ENCODE measurements at regions not wholly inside any gene's neighbourhood (a gene's known extent, or its start where the extent isn't known, plus 50 kb on each side); places are given as distances from the start of the nearest gene placed in this dataset.

- DNase-seq (ENCODE audit: low spot score) (no peak), ATAC-seq (no peak)
- no peaks in the 10 kb centered on the region for H3K27me3 Mint-ChIP-seq (ENCODE audit: low read depth)
- POLR2A ChIA-PET: no interaction called here
- H3K4me1 Mint-ChIP-seq: peaks cover 11% of the 10 kb centered on the region
- H3K36me3 Mint-ChIP-seq: no peaks in the 10 kb centered on the region
- TF ChIP-seq IRF2 (CRISPR knock-in tag; IDR thresholded peaks at IDR 0.05; ENCODE audit: borderline replicate concordance, low read depth) (no peak), ERG (CRISPR knock-in tag; IDR thresholded peaks at IDR 0.05) (no peak), SP1 (CRISPR knock-in tag; conservative IDR thresholded peaks at IDR 0.05) (no peak), CREB1 (CRISPR knock-in tag; IDR thresholded peaks at IDR 0.05) (no peak), TEAD1 (CRISPR knock-in tag; IDR thresholded peaks at IDR 0.05) (no peak), NR3C1 (CRISPR knock-in tag; conservative IDR thresholded peaks at IDR 0.05; ENCODE audit: low read depth) (no peak), SMAD4 (CRISPR knock-in tag; IDR thresholded peaks at IDR 0.05) (no peak), HMGA2 (CRISPR knock-in tag; IDR thresholded peaks at IDR 0.05) (no peak), CDX4 (CRISPR knock-in tag; IDR thresholded peaks at IDR 0.05; ENCODE audit: borderline replicate concordance) (no peak), ZNF396 (CRISPR knock-in tag; IDR thresholded peaks at IDR 0.05; ENCODE audit: borderline replicate concordance) (no peak), JUN (CRISPR knock-in tag; IDR thresholded peaks at IDR 0.05) (no peak)
- H3K9me3 Mint-ChIP-seq: no peaks in the 10 kb centered on the region
- CTCF ChIA-PET: interaction anchor here (1.0 kb wide), 1 partner anchor 8 kb away, joined by 8 read pairs; no protein-coding TSS in a partner anchor
- H3K27ac Mint-ChIP-seq: no peak overlapping the region
- H3K4me3 Mint-ChIP-seq: no peak overlapping the region
Measured at GRCh38 chr7:39888171-39888853, 61.7 kb upstream of the CDK13 start.

GRCh38 chr7:39890411-39890810, 59.6 kb upstream of the CDK13 start:
- Mint-ChIP-seq H3K27ac (no peak overlapping the region), H3K4me1 (peaks cover 3% of the 10 kb centered on the region; the same call in 1 of the 2 replicates), H3K27me3 (ENCODE audit: low read depth) (no peaks in the 10 kb centered on the region), H3K9me3 (no peaks in the 10 kb centered on the region), H3K4me3 (no peak overlapping the region), H3K36me3 (no peaks in the 10 kb centered on the region)
- ATAC-seq (no peak), DNase-seq (ENCODE audit: low spot score) (no peak)
- ChIA-PET CTCF (no interaction called here), POLR2A (no interaction called here)
- TF ChIP-seq CDX4 (CRISPR knock-in tag; IDR thresholded peaks at IDR 0.05; ENCODE audit: borderline replicate concordance): no peak
- no peak for TF ChIP-seq EMX1 (CRISPR knock-in tag; IDR thresholded peaks at IDR 0.05)
- TF ChIP-seq FOXP1 (CRISPR knock-in tag; IDR thresholded peaks at IDR 0.05; ENCODE audit: borderline replicate concordance): no peak
- no peak for TF ChIP-seq TP53 (CRISPR knock-in tag; IDR thresholded peaks at IDR 0.05)
- no peak for TF ChIP-seq HMGXB4 (CRISPR knock-in tag; IDR thresholded peaks at IDR 0.05)
- TF ChIP-seq NR1H2 (CRISPR knock-in tag; IDR thresholded peaks at IDR 0.05): no peak
- no peak for TF ChIP-seq GABPB1 (CRISPR knock-in tag; IDR thresholded peaks at IDR 0.05)
- no peak for TF ChIP-seq AFF4 (CRISPR knock-in tag; IDR thresholded peaks at IDR 0.05; ENCODE audit: borderline replicate concordance)
- no peak for TF ChIP-seq ARID4B (CRISPR knock-in tag; IDR thresholded peaks at IDR 0.05; ENCODE audit: borderline replicate concordance)
- no peak for TF ChIP-seq ZNF281 (CRISPR knock-in tag; IDR thresholded peaks at IDR 0.05)

Measured in WTC11 (cell line).